Right lobe of liver (tissue), 4 donors: ENCODE measurements at regions not wholly inside any gene's neighbourhood (a gene's known extent, or its start where the extent isn't known, plus 50 kb on each side); places are given as distances from the start of the nearest gene placed in this dataset.

ENCODE experiments used
- POLR2A ChIP-seq: fragments of 450-650 bp; IDR thresholded peaks from one replicate; pipeline ENCODE4 v1.6.1; 2017; ENCODE audit warnings: antibody characterized with exemption, mild to moderate bottlenecking
- TF ChIP-seq, protein P1 (sequence below), 4 donors: fragments of 200-600 bp in 3 of 4; fragments of 450-650 bp in 1 of 4; IDR thresholded peaks; one replicate each; pipeline versions ENCODE4 v1.5.1 to v1.8.0; 2016 to 2022; ENCODE audit warnings: antibody characterized with exemption in 4 of 4, mild to moderate bottlenecking in 2 of 4
- donor health status: DM: no; HTN: no; CAD: no.
- donor health status: DM: no; HTN: no; CAD: no.
- donor health status: DM: no; HTN: yes; CAD: no.

- no peak for TF ChIP-seq POLR2A
- TF ChIP-seq, protein P1, sequence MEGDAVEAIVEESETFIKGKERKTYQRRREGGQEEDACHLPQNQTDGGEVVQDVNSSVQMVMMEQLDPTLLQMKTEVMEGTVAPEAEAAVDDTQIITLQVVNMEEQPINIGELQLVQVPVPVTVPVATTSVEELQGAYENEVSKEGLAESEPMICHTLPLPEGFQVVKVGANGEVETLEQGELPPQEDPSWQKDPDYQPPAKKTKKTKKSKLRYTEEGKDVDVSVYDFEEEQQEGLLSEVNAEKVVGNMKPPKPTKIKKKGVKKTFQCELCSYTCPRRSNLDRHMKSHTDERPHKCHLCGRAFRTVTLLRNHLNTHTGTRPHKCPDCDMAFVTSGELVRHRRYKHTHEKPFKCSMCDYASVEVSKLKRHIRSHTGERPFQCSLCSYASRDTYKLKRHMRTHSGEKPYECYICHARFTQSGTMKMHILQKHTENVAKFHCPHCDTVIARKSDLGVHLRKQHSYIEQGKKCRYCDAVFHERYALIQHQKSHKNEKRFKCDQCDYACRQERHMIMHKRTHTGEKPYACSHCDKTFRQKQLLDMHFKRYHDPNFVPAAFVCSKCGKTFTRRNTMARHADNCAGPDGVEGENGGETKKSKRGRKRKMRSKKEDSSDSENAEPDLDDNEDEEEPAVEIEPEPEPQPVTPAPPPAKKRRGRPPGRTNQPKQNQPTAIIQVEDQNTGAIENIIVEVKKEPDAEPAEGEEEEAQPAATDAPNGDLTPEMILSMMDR (IDR thresholded peaks at IDR 0.05): no peak
Observed at GRCh38 chr4:180741703-180742102, 1501.5 kb upstream of the TENM3 start.
